GM12878 (cell line): ENCODE measurements at regions not wholly inside any gene's neighbourhood (a gene's known extent, or its start where the extent isn't known, plus 50 kb on each side); places are given as distances from the start of the nearest gene placed in this dataset.

Experiments
- CTCF ChIP-seq, 3 experiments: IDR thresholded peaks in 2 of 3; conservative IDR thresholded peaks in 1 of 3; 2 replicates each; pipeline ENCODE4 v1.5.1; 2011; ENCODE audit warnings: low read depth in 3 of 3, low read length in 3 of 3, mild to moderate bottlenecking in 3 of 3, control low read depth in 2 of 3, moderate library complexity in 2 of 3, inconsistent platforms in 1 of 3, mixed read lengths in 1 of 3; ENCODE audit not compliant: control insufficient read depth in 2 of 3, insufficient read depth in 1 of 3; ENCODE audit errors: extremely low read depth in 1 of 3
- EP300 ChIP-seq, 2 experiments: fragments of 150-350 bp in 1 of 2; IDR thresholded peaks; 2 replicates each; pipeline ENCODE4 v1.6.1; 2011 to 2012; ENCODE audit warnings: low read depth in 2 of 2, low read length in 2 of 2, borderline replicate concordance in 1 of 2, improper control_type of control experiment in 1 of 2, inconsistent platforms in 1 of 2; ENCODE audit not compliant: control insufficient read depth in 1 of 2
- EZH2 ChIP-seq: IDR thresholded peaks from 2 replicates; pipeline ENCODE4 v1.6.1; 2012; ENCODE audit warnings: low read depth, mild to moderate bottlenecking, control low read depth, inconsistent platforms, low read length, borderline replicate concordance; ENCODE audit not compliant: control insufficient read depth
- KDM1A ChIP-seq: fragments of 200-600 bp; sonication (generic); IDR thresholded peaks from 2 replicates; pipeline ENCODE4 v1.6.1; 2016; ENCODE audit warnings: borderline replicate concordance
- NBN ChIP-seq: fragments of 450-650 bp; IDR thresholded peaks from 2 replicates; pipeline ENCODE4 v1.6.1; 2016
- RFX5 ChIP-seq: IDR thresholded peaks from 2 replicates; pipeline ENCODE4 v1.6.1; 2011; ENCODE audit warnings: low read depth, low read length, improper control_type of control experiment
- SUZ12 ChIP-seq: fragments of 200-600 bp; sonication (generic); IDR thresholded peaks from one replicate; pipeline ENCODE4 v1.6.1; 2018; ENCODE audit warnings: antibody characterized with exemption, mild to moderate bottlenecking; ENCODE audit not compliant: unreplicated experiment

- TF ChIP-seq EZH2 (no peak), KDM1A (no peak), NBN (no peak), SUZ12 (no peak), RFX5 (no peak), CTCF (IDR thresholded peaks at IDR 0.05 in 2 of 3, conservative IDR thresholded peaks at IDR 0.05 in 1 of 3; ENCODE audit: control insufficient read depth in 2 of 3, extremely low read depth in 1 of 3, insufficient read depth in 1 of 3, low read depth in 3 of 3, low read length in 3 of 3) (no peak), EP300 (IDR thresholded peaks at IDR 0.05; ENCODE audit: borderline replicate concordance in 1 of 2, control insufficient read depth in 1 of 2, low read depth in 2 of 2, low read length in 2 of 2) (no peak)
These were observed 128.4 kb upstream of the NOX3 start for GRCh38 chr6:155584006-155584405.
